ENCODE measurements at regions not wholly inside any gene's neighbourhood (a gene's known extent, or its start where the extent isn't known, plus 50 kb on each side); places are given as distances from the start of the nearest gene placed in this dataset.

DNA sequence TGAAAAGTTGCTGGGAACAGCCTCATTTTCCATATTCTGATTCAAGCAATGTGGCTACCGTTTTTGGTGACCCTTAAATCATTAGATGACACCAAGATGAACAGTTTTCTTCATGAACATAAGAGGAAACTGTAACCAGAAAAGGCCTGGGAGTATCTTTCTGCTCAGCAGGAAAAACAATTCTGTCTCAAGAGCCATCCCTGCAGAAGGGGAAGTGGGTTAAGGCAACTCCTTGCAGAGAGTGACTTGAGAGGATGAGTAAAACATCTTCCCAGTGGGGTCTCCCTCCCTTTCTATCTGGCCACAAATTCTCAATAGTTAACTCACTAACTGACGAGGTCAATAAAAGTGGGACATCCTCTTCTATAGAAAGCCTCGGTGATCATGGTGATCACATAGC lies 187.6 kb upstream of the NRIP1 start:
- H3K27me3 ChIP-seq, result no peaks in the 10 kb centered on the region
- no peak overlapping the region for H3K4me3 ChIP-seq
- H3K27ac ChIP-seq, result no peak overlapping the region
- ATAC-seq, result no peak
- no peaks in the 10 kb centered on the region for H3K9me3 ChIP-seq
- no peak for DNase-seq
- TF ChIP-seq, protein P1, sequence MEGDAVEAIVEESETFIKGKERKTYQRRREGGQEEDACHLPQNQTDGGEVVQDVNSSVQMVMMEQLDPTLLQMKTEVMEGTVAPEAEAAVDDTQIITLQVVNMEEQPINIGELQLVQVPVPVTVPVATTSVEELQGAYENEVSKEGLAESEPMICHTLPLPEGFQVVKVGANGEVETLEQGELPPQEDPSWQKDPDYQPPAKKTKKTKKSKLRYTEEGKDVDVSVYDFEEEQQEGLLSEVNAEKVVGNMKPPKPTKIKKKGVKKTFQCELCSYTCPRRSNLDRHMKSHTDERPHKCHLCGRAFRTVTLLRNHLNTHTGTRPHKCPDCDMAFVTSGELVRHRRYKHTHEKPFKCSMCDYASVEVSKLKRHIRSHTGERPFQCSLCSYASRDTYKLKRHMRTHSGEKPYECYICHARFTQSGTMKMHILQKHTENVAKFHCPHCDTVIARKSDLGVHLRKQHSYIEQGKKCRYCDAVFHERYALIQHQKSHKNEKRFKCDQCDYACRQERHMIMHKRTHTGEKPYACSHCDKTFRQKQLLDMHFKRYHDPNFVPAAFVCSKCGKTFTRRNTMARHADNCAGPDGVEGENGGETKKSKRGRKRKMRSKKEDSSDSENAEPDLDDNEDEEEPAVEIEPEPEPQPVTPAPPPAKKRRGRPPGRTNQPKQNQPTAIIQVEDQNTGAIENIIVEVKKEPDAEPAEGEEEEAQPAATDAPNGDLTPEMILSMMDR (IDR thresholded peaks at IDR 0.05), result no peak
- 65 to 78% methylated on average over 3 of the region's 3 CpGs for WGBS, 2 donors
- no peaks in the 10 kb centered on the region for H3K36me3 ChIP-seq
- intact Hi-C loops (cut with DNase I), result no loop called here
- H3K4me1 ChIP-seq, result peaks cover 0 to 3% (median 0%) of the 10 kb centered on the region in 9 donors

DNA sequence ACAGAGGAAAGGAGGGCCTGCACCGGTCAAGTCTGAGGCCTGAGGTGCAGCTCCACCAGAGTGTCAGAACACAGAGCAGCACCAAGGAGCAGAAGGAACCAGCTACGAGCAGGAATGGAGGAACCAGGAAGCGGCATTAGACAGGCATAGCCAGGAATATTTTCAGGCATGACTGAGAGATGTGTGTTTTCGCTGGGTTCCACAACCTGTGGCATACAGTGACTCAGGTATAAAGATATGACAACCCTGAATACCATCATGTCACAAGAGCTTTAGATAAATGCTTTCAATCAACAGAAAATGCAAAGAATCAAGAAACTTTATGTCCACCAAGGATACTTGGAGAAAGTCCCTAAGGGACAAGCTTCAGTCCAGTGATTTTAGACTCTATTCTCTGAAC lies 189.3 kb upstream of the NRIP1 start:
- H3K4me3 ChIP-seq, result no peak overlapping the region
- no peak for DNase-seq
- intact Hi-C loops (cut with DNase I), result no loop called here
- H3K27me3 ChIP-seq, result no peaks in the 10 kb centered on the region
- H3K27ac ChIP-seq, result no peak overlapping the region
- H3K36me3 ChIP-seq, result no peaks in the 10 kb centered on the region
- no peaks in the 10 kb centered on the region for H3K9me3 ChIP-seq
- TF ChIP-seq, protein P1 (IDR thresholded peaks at IDR 0.05), result no peak
- H3K4me1 ChIP-seq, result peaks cover 0 to 3% (median 0%) of the 10 kb centered on the region in 9 donors
- 95 to 97% methylated on average over 4 of the region's 4 CpGs for WGBS, 2 donors
- no peak for ATAC-seq

DNA sequence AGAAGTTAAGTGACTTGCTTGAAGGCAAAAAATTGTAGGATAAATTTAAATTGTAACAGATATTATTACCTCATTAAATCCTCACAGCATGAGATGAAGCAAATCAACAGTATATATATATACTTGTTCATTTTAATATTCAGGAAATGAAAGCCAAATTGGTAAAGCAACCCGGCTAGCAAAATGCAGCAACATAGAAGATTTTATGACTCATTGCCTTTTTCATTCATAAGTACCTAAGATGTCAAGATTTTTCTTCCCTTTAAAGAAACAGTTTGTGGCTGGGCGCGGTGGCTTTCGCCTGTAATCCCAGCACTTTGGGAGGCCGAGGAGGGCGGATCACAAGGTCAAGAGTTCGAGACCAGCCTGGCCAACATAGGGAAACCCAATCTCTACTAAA lies 190.5 kb upstream of the NRIP1 start:
- Histone ChIP-seq H3K36me3 (no peaks in the 10 kb centered on the region), H3K4me3 (no peak overlapping the region), H3K4me1 (peaks cover 0 to 3% (median 0%) of the 10 kb centered on the region in 9 donors), H3K27ac (no peak overlapping the region), H3K9me3 (no peaks in the 10 kb centered on the region), H3K27me3 (no peaks in the 10 kb centered on the region)
- intact Hi-C loops (cut with DNase I), result no loop called here
- WGBS, 2 donors, result 87 to 92% methylated on average over 7 of the region's 7 CpGs
- TF ChIP-seq, protein P1 (IDR thresholded peaks at IDR 0.05), result no peak
- DNase-seq (no peak), ATAC-seq (no peak)

DNA sequence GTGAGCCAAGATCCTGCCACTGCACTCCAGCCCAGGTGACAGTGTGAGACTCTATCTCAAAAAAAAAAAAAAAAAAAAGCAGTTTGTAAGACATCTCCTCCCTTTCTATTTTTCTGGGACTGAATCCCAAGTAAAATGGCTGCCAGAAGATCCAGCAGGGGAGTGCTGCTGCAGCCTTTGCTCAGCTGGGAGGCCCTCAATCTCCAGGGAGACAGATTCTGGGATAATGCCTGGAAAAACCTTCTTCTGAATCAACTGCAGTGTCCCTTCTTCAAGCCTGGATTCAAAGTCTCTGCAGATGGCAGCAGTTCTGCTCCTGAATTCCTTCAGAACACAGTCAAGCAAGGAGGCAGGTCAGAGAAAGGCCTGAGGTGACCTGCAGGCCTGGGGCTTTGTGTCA lies 191.0 kb upstream of the NRIP1 start:
- Histone ChIP-seq H3K4me1 (peaks cover 0 to 3% (median 0%) of the 10 kb centered on the region in 9 donors), H3K9me3 (no peaks in the 10 kb centered on the region), H3K36me3 (no peaks in the 10 kb centered on the region), H3K27ac (no peak overlapping the region), H3K27me3 (no peaks in the 10 kb centered on the region), H3K4me3 (no peak overlapping the region)
- ATAC-seq (peak in 1 of 8 donors; percentile 26), DNase-seq (peak in 1 of 2 donors; percentile 12)
- TF ChIP-seq, protein P1 (IDR thresholded peaks at IDR 0.05), result no peak
- intact Hi-C loops (cut with DNase I), result no loop called here

DNA sequence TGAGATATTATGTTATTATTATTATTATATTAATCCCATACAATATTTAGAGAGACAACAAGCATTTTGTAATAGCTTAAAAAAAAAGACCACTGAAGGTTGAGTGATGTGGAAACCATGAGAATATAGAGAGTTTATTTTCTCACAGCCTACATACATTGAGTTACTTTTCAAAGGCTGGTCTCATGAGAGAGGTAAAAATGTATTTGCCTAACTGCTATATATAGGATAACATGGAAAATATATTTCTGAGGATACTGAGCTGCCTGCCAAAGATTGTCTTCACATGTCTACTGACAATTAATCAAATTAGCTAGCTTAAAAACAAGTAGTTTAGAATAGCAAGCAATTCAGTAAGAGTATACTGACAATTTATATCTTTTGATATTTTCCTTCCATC lies 192.2 kb upstream of the NRIP1 start:
- intact Hi-C loops (cut with DNase I), result no loop called here
- H3K27ac ChIP-seq, result no peak overlapping the region
- H3K27me3 ChIP-seq, result no peaks in the 10 kb centered on the region
- no peaks in the 10 kb centered on the region for H3K9me3 ChIP-seq
- TF ChIP-seq, protein P1 (IDR thresholded peaks at IDR 0.05), result no peak
- no peaks in the 10 kb centered on the region for H3K36me3 ChIP-seq
- no peak for DNase-seq
- no peak for ATAC-seq
- peaks cover 0 to 3% (median 0%) of the 10 kb centered on the region in 9 donors for H3K4me1 ChIP-seq
- no peak overlapping the region for H3K4me3 ChIP-seq
